HCT116 (cell line): ENCODE measurements at regions not wholly inside any gene's neighbourhood (a gene's known extent, or its start where the extent isn't known, plus 50 kb on each side); places are given as distances from the start of the nearest gene placed in this dataset.

Experiments used
- ATAC-seq: fragments of 200-7000 bp; cut with Tn5 transposase; 2 replicates; pipeline ENCODE4 v1.9.1; 2020; ENCODE audit warnings: mild to moderate bottlenecking, moderate library complexity
- BruUV-seq: library from RNA; stranded (reverse); fragments of 400-500 nt; replicated peaks from 2 replicates; lab custom pipeline; 2021; lab: Mats Ljungman, UMichigan
- CTCF ChIA-PET: fragments of 300-600 bp; sonication (Branson Sonifier 250); formaldehyde crosslinking; loops from one replicate; lab custom pipeline; 2021; ENCODE audit warnings: antibody characterized with exemption; lab: Charles Lee
- POLR2A ChIA-PET: fragments of 300-600, 350-600 bp; sonication (Branson Sonifier 250); formaldehyde crosslinking; loops from one replicate; lab custom pipeline; 2021; ENCODE audit warnings: antibody characterized with exemption; lab: Charles Lee
- RAD21 ChIA-PET, 2 experiments: fragments of 300-600 bp; sonication (Branson Sonifier 250); formaldehyde crosslinking; loops; one replicate each; lab custom pipeline; 2023; ENCODE audit warnings: low total read pairs in 2 of 2; ENCODE audit not compliant: uncharacterized antibody in 2 of 2, unreplicated experiment in 2 of 2, low non-redundant PET in 1 of 2; lab: Charles Lee
- DNase-seq: peaks from one replicate; pipeline ENCODE4 v3.0.0-alpha.2; 2010; ENCODE audit warnings: low read depth, low spot score
- H2AFZ ChIP-seq: fragments of 200-600 bp; shearing (Covaris generic), sonication (generic); 2 replicates; pipeline ENCODE4 v1.6.1; 2017; ENCODE audit warnings: low read depth, mixed run types, mixed read lengths, antibody characterized with exemption, low read length; ENCODE audit not compliant: poor library complexity, severe bottlenecking
- H3K27ac ChIP-seq: 2 replicates; pipeline ENCODE4 v1.5.1; 2012; ENCODE audit warnings: low read depth, low read length
- H3K27me3 ChIP-seq: fragments of 200-600 bp; sonication (generic); 2 replicates; pipeline ENCODE4 v1.6.1; 2016; ENCODE audit warnings: mixed run types, low read length, mixed read lengths; ENCODE audit not compliant: insufficient read depth
- H3K36me3 ChIP-seq, 2 experiments: fragments of 200-500 bp in 1 of 2; fragments of 200-600 bp in 1 of 2; sonication (Bioruptor generic) in 1 of 2; sonication (generic) in 1 of 2; 2 replicates each; pipeline versions ENCODE4 v1.5.1 to v1.6.1; 2014 to 2016; ENCODE audit warnings: low read length in 2 of 2, inconsistent platforms in 1 of 2, mixed read lengths in 1 of 2, mixed run types in 1 of 2; ENCODE audit not compliant: insufficient read depth in 2 of 2, control insufficient read depth in 1 of 2
- H3K4me1 ChIP-seq, 2 experiments: fragments of 200-600 bp in 1 of 2; sonication (generic) in 1 of 2; 2 replicates each; pipeline versions ENCODE4 v1.5.1 to v1.6.1; 2012 to 2017; ENCODE audit warnings: low read length in 2 of 2, inconsistent platforms in 1 of 2, mild to moderate bottlenecking in 1 of 2, mixed read lengths in 1 of 2, mixed run types in 1 of 2, moderate library complexity in 1 of 2; ENCODE audit not compliant: insufficient read depth in 2 of 2, control insufficient read depth in 1 of 2
- H3K4me2 ChIP-seq: fragments of 200-600 bp; sonication (generic); 2 replicates; pipeline ENCODE4 v1.6.1; 2017; ENCODE audit warnings: mixed run types, low read length, mixed read lengths
- H3K4me3 ChIP-seq, 2 experiments: fragments of 200-600 bp in 1 of 2; sonication (generic) in 1 of 2; replicated peaks in 1 of 2; 2 replicates each; pipeline ENCODE4 v1.5.1; 2011 to 2016; ENCODE audit warnings: low read length in 2 of 2, control low read depth in 1 of 2, low read depth in 1 of 2, mild to moderate bottlenecking in 1 of 2, mixed read lengths in 1 of 2, mixed run types in 1 of 2
- H3K79me2 ChIP-seq: fragments of 200-600 bp; sonication (generic); 2 replicates; pipeline ENCODE4 v1.6.1; 2017; ENCODE audit warnings: mild to moderate bottlenecking, mixed run types, low read length, moderate library complexity, mixed read lengths; ENCODE audit not compliant: insufficient read depth
- H3K9ac ChIP-seq: fragments of 200-600 bp; sonication (generic); 2 replicates; pipeline ENCODE4 v1.6.1; 2016; ENCODE audit warnings: low read length, mixed read lengths
- H3K9me2 ChIP-seq: fragments of 200-600 bp; sonication (generic), shearing (Covaris generic); 2 replicates; pipeline ENCODE4 v1.6.1; 2017; ENCODE audit warnings: mixed run types, mild to moderate bottlenecking, moderate library complexity; ENCODE audit not compliant: insufficient read depth
- H3K9me3 ChIP-seq, 2 experiments: fragments of 200-500 bp in 1 of 2; fragments of 200-600 bp in 1 of 2; sonication (Bioruptor generic) in 1 of 2; sonication (generic) in 1 of 2; 2 replicates each; pipeline ENCODE4 v1.6.1; 2014 to 2017; ENCODE audit warnings: low read length in 2 of 2, mixed read lengths in 2 of 2, inconsistent platforms in 1 of 2, low read depth in 1 of 2, mild to moderate bottlenecking in 1 of 2, mixed run types in 1 of 2, moderate library complexity in 1 of 2; ENCODE audit not compliant: control insufficient read depth in 1 of 2, insufficient read depth in 1 of 2
- H4K20me1 ChIP-seq: fragments of 200-600 bp; sonication (generic), shearing (Covaris generic); 2 replicates; pipeline ENCODE4 v1.6.1; 2017; ENCODE audit warnings: mixed run types, mild to moderate bottlenecking, moderate library complexity; ENCODE audit not compliant: insufficient read depth
- ATF3 ChIP-seq: IDR thresholded peaks from 2 replicates; pipeline ENCODE4 v1.6.1; 2012
- CEBPB ChIP-seq: IDR thresholded peaks from 2 replicates; pipeline ENCODE4 v1.6.1; 2012; ENCODE audit warnings: low read depth
- EGR1 ChIP-seq: IDR thresholded peaks from 2 replicates; pipeline ENCODE4 v1.6.1; 2012; ENCODE audit warnings: low read depth
- EZH2 ChIP-seq: fragments of 200-600 bp; sonication (generic); IDR thresholded peaks from 2 replicates; pipeline ENCODE4 v1.6.1; 2017; ENCODE audit warnings: antibody characterized with exemption, mixed run types
- FOSL1 ChIP-seq: IDR thresholded peaks from 2 replicates; pipeline ENCODE4 v1.6.1; 2012; ENCODE audit warnings: low read depth
- POLR2A ChIP-seq: IDR thresholded peaks from 2 replicates; pipeline ENCODE4 v1.7.0; 2011; ENCODE audit warnings: borderline replicate concordance; ENCODE audit not compliant: insufficient read depth, insufficient read length; ENCODE audit errors: extremely low read depth
- RAD21 ChIP-seq: IDR thresholded peaks from 2 replicates; pipeline ENCODE4 v1.6.1; 2012; ENCODE audit warnings: low read depth, mild to moderate bottlenecking
- SRF ChIP-seq: IDR thresholded peaks from 2 replicates; pipeline ENCODE4 v1.6.1; 2012; ENCODE audit warnings: low read depth
- ZBTB33 ChIP-seq: IDR thresholded peaks from 2 replicates; pipeline ENCODE4 v1.6.1; 2011; ENCODE audit warnings: mild to moderate bottlenecking, low read length, moderate library complexity; ENCODE audit not compliant: insufficient replicate concordance; ENCODE audit errors: extremely low read depth
- intact Hi-C: fragments of 100-400 bp; cut with micrococcal nuclease; formaldehyde crosslinking; loops from 2 replicates; pipeline ENCODE4 v1.10.0; 2022
- TF ChIP-seq, protein P1 (sequence below), 3 experiments: fragments of 200-600 bp in 1 of 3; sonication (generic) in 1 of 3; IDR thresholded peaks in 2 of 3; conservative IDR thresholded peaks in 1 of 3; 2 replicates each; pipeline ENCODE4 v1.5.1; 2012 to 2017; ENCODE audit warnings: low read depth in 2 of 3, low read length in 2 of 3, antibody characterized with exemption in 1 of 3, borderline replicate concordance in 1 of 3, control low read depth in 1 of 3, mild to moderate bottlenecking in 1 of 3, mixed read lengths in 1 of 3, mixed run types in 1 of 3, moderate library complexity in 1 of 3; ENCODE audit not compliant: insufficient read depth in 1 of 3

GRCh38 chr3:106065831-106066230 is 197.0 kb upstream of the CBLB start (continued):
- TF ChIP-seq EGR1 = no peak
- TF ChIP-seq, protein P1, sequence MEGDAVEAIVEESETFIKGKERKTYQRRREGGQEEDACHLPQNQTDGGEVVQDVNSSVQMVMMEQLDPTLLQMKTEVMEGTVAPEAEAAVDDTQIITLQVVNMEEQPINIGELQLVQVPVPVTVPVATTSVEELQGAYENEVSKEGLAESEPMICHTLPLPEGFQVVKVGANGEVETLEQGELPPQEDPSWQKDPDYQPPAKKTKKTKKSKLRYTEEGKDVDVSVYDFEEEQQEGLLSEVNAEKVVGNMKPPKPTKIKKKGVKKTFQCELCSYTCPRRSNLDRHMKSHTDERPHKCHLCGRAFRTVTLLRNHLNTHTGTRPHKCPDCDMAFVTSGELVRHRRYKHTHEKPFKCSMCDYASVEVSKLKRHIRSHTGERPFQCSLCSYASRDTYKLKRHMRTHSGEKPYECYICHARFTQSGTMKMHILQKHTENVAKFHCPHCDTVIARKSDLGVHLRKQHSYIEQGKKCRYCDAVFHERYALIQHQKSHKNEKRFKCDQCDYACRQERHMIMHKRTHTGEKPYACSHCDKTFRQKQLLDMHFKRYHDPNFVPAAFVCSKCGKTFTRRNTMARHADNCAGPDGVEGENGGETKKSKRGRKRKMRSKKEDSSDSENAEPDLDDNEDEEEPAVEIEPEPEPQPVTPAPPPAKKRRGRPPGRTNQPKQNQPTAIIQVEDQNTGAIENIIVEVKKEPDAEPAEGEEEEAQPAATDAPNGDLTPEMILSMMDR (IDR thresholded peaks at IDR 0.05 in 2 of 3, conservative IDR thresholded peaks at IDR 0.05 in 1 of 3; ENCODE audit: borderline replicate concordance in 1 of 3, insufficient read depth in 1 of 3, low read depth in 2 of 3, low read length in 2 of 3) = no peak

DNA sequence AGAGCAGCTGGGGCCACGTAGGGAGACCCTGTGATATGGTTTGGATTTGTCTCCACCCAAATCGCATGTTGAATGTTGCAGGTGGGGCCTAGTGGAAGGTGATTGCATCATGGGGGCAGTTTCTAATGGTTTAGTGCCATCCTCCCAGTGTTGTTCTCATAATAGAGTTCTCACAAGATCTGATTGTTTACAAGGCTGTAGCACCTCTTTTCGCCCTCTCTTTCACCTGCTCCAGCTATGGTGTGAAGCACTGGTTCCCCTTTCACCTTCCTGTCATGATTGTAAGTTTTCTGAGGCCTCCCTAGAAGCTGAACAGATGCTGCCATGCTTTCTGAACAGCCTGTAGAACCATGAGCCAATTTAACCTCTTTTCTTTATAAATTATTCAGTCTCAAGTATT is 198.9 kb upstream of the CBLB start:
- no peak overlapping the region for H3K4me2 ChIP-seq
- no peak overlapping the region for H3K9ac ChIP-seq
- no peak overlapping the region for H3K27ac ChIP-seq
- H3K4me3 ChIP-seq = no peak overlapping the region
- ATAC-seq (no peak), DNase-seq (no peak)
- peaks cover 4% of the 10 kb centered on the region; the same call in 1 of the 2 replicates for H3K9me2 ChIP-seq
- ChIA-PET CTCF (no interaction called here), RAD21 (no interaction called here), POLR2A (no interaction called here)
- H2AFZ ChIP-seq = no peak overlapping the region
- H4K20me1 ChIP-seq = no peaks in the 10 kb centered on the region
- BruUV-seq = no TSS peak
- H3K27me3 ChIP-seq = no peaks in the 10 kb centered on the region
- intact Hi-C loops = no loop called here
- H3K4me1 ChIP-seq = no peaks in the 10 kb centered on the region
- no peaks in the 10 kb centered on the region for H3K36me3 ChIP-seq
- H3K79me2 ChIP-seq = no peaks in the 10 kb centered on the region
- no peak for TF ChIP-seq FOSL1
- TF ChIP-seq RAD21 = no peak
- TF ChIP-seq ATF3 = no peak
- TF ChIP-seq POLR2A = no peak
- no peak for TF ChIP-seq ZBTB33
- no peak for TF ChIP-seq SRF
- TF ChIP-seq EZH2 = no peak
- TF ChIP-seq CEBPB = no peak
- H3K9me3 ChIP-seq = no peaks in the 10 kb centered on the region
